H1 (cell line): ENCODE measurements at regions not wholly inside any gene's neighbourhood (a gene's known extent, or its start where the extent isn't known, plus 50 kb on each side); places are given as distances from the start of the nearest gene placed in this dataset.

Experiments used
- CTCF ChIA-PET: fragments of 300-600 bp; sonication (Branson Sonifier 250); formaldehyde crosslinking; loops from one replicate; lab custom pipeline; 2021; ENCODE audit not compliant: partially characterized antibody; lab: Charles Lee
- POLR2A ChIA-PET: fragments of 300-600 bp; sonication (Branson Sonifier 250); formaldehyde crosslinking; loops from one replicate; lab custom pipeline; 2021; ENCODE audit warnings: inconsistent platforms; ENCODE audit not compliant: partially characterized antibody; lab: Charles Lee
- DNase-seq, 2 experiments: peaks; one replicate each; pipeline versions ENCODE4 v3.0.0 to v3.0.0-alpha.2; 2010 to 2022; ENCODE audit warnings: low spot score in 2 of 2, low read depth in 1 of 2, mixed read lengths in 1 of 2
- FAIRE-seq: peaks from 2 replicates; lab custom pipeline; 2011; peaks lifted over from hg19 to GRCh38; lab: Jason Lieb, UNC
- H2AFZ ChIP-seq: 2 replicates; pipeline ENCODE4 v1.8.1; 2012; ENCODE audit warnings: low read length, inconsistent platforms
- H2AK5ac ChIP-seq: 2 replicates; pipeline ENCODE4 v1.6.1; 2013; ENCODE audit warnings: low read depth, low read length
- H2BK120ac ChIP-seq: replicated peaks from 2 replicates; pipeline ENCODE3; 2013; ENCODE audit warnings: low read depth, low read length, inconsistent platforms
- H2BK12ac ChIP-seq: 2 replicates; pipeline ENCODE4 v1.6.1; 2013; ENCODE audit warnings: low read depth, low read length
- H2BK15ac ChIP-seq: 2 replicates; pipeline ENCODE4 v1.6.1; 2013; ENCODE audit warnings: low read length
- H2BK20ac ChIP-seq: 2 replicates; pipeline ENCODE4 v1.6.1; 2013; ENCODE audit warnings: low read length
- H2BK5ac ChIP-seq: 2 replicates; pipeline ENCODE4 v1.6.1; 2013; ENCODE audit warnings: low read depth, low read length
- H3K14ac ChIP-seq: 2 replicates; pipeline ENCODE4 v1.6.1; 2013; ENCODE audit warnings: inconsistent platforms; ENCODE audit not compliant: insufficient read length
- H3K18ac ChIP-seq: 2 replicates; pipeline ENCODE4 v1.6.1; 2013; ENCODE audit warnings: low read length; ENCODE audit errors: extremely low read depth
- H3K23ac ChIP-seq: 2 replicates; pipeline ENCODE4 v1.6.1; 2013; ENCODE audit warnings: inconsistent platforms; ENCODE audit not compliant: insufficient read length
- H3K23me2 ChIP-seq: 2 replicates; pipeline ENCODE4 v1.6.1; 2013; ENCODE audit warnings: low read depth, low read length
- H3K27ac ChIP-seq: 2 replicates; pipeline ENCODE4 v1.6.1; 2011; ENCODE audit warnings: low read depth, low read length, inconsistent platforms
- H3K27me3 ChIP-seq, 4 experiments: replicated peaks in 1 of 4; 1 replicate in 1 of 4; 2 replicates in 3 of 4; pipeline versions ENCODE4 v1.6.1 to v1.8.1; 2011 to 2013; ENCODE audit warnings: low read length in 3 of 4, mild to moderate bottlenecking in 3 of 4, inconsistent platforms in 2 of 4, mixed read lengths in 2 of 4, moderate library complexity in 1 of 4; ENCODE audit not compliant: control insufficient read depth in 3 of 4, insufficient read depth in 3 of 4; ENCODE audit errors: extremely low read depth in 1 of 4
- H3K36me3 ChIP-seq, 4 experiments: 2 replicates each; pipeline versions ENCODE4 v1.6.1 to v1.8.1; 2011 to 2013; ENCODE audit warnings: mild to moderate bottlenecking in 4 of 4, low read length in 3 of 4, moderate library complexity in 2 of 4, control low read depth in 1 of 4, inconsistent platforms in 1 of 4; ENCODE audit not compliant: insufficient read depth in 4 of 4, control insufficient read depth in 2 of 4
- H3K4ac ChIP-seq: replicated peaks from 2 replicates; pipeline ENCODE3; 2013; ENCODE audit warnings: low read length, low read depth, mixed read lengths, inconsistent platforms; ENCODE audit not compliant: insufficient read length
- H3K4me1 ChIP-seq, 4 experiments: replicated peaks in 1 of 4; 1 replicate in 1 of 4; 2 replicates in 3 of 4; pipeline versions ENCODE4 v1.6.1 to v1.8.1; 2011 to 2013; ENCODE audit warnings: low read length in 3 of 4, inconsistent platforms in 2 of 4, mixed read lengths in 1 of 4; ENCODE audit not compliant: insufficient read depth in 4 of 4, control insufficient read depth in 3 of 4
- H3K4me2 ChIP-seq, 2 experiments: 2 replicates each; pipeline versions ENCODE4 v1.6.1 to v1.8.1; 2011 to 2013; ENCODE audit warnings: low read depth in 2 of 2, low read length in 2 of 2, control low read depth in 1 of 2, inconsistent platforms in 1 of 2, mild to moderate bottlenecking in 1 of 2; ENCODE audit not compliant: insufficient read depth in 1 of 2
- H3K4me3 ChIP-seq, 4 experiments: fragments of 200-600, 300-600 bp in 1 of 4; sonication (generic), shearing (Covaris generic), sonication (Bioruptor Twin) in 1 of 4; 2 replicates each; pipeline versions ENCODE4 v1.5.1 to v1.8.1; 2011 to 2016; ENCODE audit warnings: low read length in 4 of 4, low read depth in 3 of 4, control low read depth in 2 of 4, inconsistent platforms in 2 of 4, mild to moderate bottlenecking in 2 of 4, mixed read lengths in 1 of 4, moderate library complexity in 1 of 4; ENCODE audit not compliant: insufficient read depth in 2 of 4; ENCODE audit errors: extremely low read depth in 1 of 4
- H3K56ac ChIP-seq: replicated peaks from 2 replicates; pipeline ENCODE3; 2013; ENCODE audit warnings: low read depth, mild to moderate bottlenecking, mixed read lengths, low read length, inconsistent platforms; ENCODE audit not compliant: insufficient read length
- H3K79me1 ChIP-seq: 2 replicates; pipeline ENCODE4 v1.6.1; 2013; ENCODE audit warnings: low read depth, low read length, control low read depth
- H3K79me2 ChIP-seq, 2 experiments: 2 replicates each; pipeline versions ENCODE4 v1.6.1 to v1.8.1; 2012 to 2013; ENCODE audit warnings: low read length in 2 of 2, mild to moderate bottlenecking in 2 of 2, inconsistent platforms in 1 of 2; ENCODE audit not compliant: insufficient read depth in 2 of 2, control insufficient read depth in 1 of 2
- H3K9ac ChIP-seq, 4 experiments: replicated peaks in 1 of 4; 1 replicate in 1 of 4; 2 replicates in 3 of 4; pipeline versions ENCODE4 v1.6.1 to v1.8.1; 2011 to 2013; ENCODE audit warnings: low read depth in 3 of 4, low read length in 3 of 4, control low read depth in 2 of 4, mild to moderate bottlenecking in 2 of 4, moderate library complexity in 2 of 4, inconsistent platforms in 1 of 4; ENCODE audit errors: extremely low read depth in 1 of 4
- H3K9me3 ChIP-seq, 2 experiments: 2 replicates each; pipeline versions ENCODE4 v1.6.1 to v1.8.1; 2012 to 2013; ENCODE audit warnings: mild to moderate bottlenecking in 2 of 2, moderate library complexity in 2 of 2, control low read depth in 1 of 2, inconsistent platforms in 1 of 2, low read depth in 1 of 2, low read length in 1 of 2, mixed read lengths in 1 of 2; ENCODE audit not compliant: insufficient read depth in 2 of 2
- H4K20me1 ChIP-seq, 2 experiments: replicated peaks in 1 of 2; 2 replicates each; pipeline versions ENCODE3 to v1.8.1; 2011 to 2013; ENCODE audit warnings: inconsistent platforms in 2 of 2, low read length in 2 of 2, mild to moderate bottlenecking in 1 of 2; ENCODE audit not compliant: insufficient read depth in 2 of 2, control insufficient read depth in 1 of 2
- H4K5ac ChIP-seq: 2 replicates; pipeline ENCODE4 v1.6.1; 2013; ENCODE audit warnings: low read length, low read depth, mixed read lengths, inconsistent platforms; ENCODE audit not compliant: insufficient read length
- H4K8ac ChIP-seq: 2 replicates; pipeline ENCODE4 v1.8.0; 2013; ENCODE audit warnings: mild to moderate bottlenecking, moderate library complexity, low read length, inconsistent platforms; ENCODE audit not compliant: insufficient read depth; ENCODE audit errors: extremely low read depth
- H4K91ac ChIP-seq: replicated peaks from 2 replicates; pipeline ENCODE3; 2013; ENCODE audit warnings: low read length, mixed read lengths, inconsistent platforms; ENCODE audit not compliant: insufficient read length
- CHD1 ChIP-seq: IDR thresholded peaks from 2 replicates; pipeline ENCODE4 v1.6.1; 2012; ENCODE audit warnings: low read depth, low read length, improper control_type of control experiment
- HDAC2 ChIP-seq, 2 experiments: fragments of 300-600 bp in 1 of 2; sonication (generic) in 1 of 2; IDR thresholded peaks; 2 replicates each; pipeline ENCODE4 v1.6.1; 2011 to 2012; ENCODE audit warnings: low read depth in 2 of 2, low read length in 2 of 2, mild to moderate bottlenecking in 2 of 2, moderate library complexity in 2 of 2, borderline replicate concordance in 1 of 2, inconsistent platforms in 1 of 2
- KDM5A ChIP-seq: fragments of 200-600 bp; IDR thresholded peaks from 2 replicates; pipeline ENCODE4 v1.7.1; 2012; ENCODE audit warnings: mild to moderate bottlenecking, low read length, inconsistent platforms, mixed read lengths
- RAD21 ChIP-seq, 2 experiments: IDR thresholded peaks in 1 of 2; conservative IDR thresholded peaks in 1 of 2; 2 replicates each; pipeline ENCODE4 v1.6.1; 2011; ENCODE audit warnings: low read depth in 2 of 2, low read length in 2 of 2, improper control_type of control experiment in 1 of 2, inconsistent platforms in 1 of 2, mild to moderate bottlenecking in 1 of 2, moderate library complexity in 1 of 2
- RBBP5 ChIP-seq: IDR thresholded peaks from 2 replicates; pipeline ENCODE4 v1.7.1; 2012; ENCODE audit warnings: low read depth, mild to moderate bottlenecking, inconsistent platforms, low read length, moderate library complexity, borderline replicate concordance
- SP1 ChIP-seq: IDR thresholded peaks from 2 replicates; pipeline ENCODE4 v1.6.1; 2011; ENCODE audit warnings: low read depth, low read length
- WGBS, 2 experiments: shearing (Covaris generic) in 1 of 2; methylation state at CpG; one replicate each; pipeline versions ENCODE4 v1.1.6 to v1.1.7; 2013 to 2015; ENCODE audit warnings: low lambda C conversion rate in 2 of 2, mixed read lengths in 2 of 2, inconsistent platforms in 1 of 2, low coverage in 1 of 2, missing lambda C conversion rate in 1 of 2; ENCODE audit not compliant: insufficient replicate concordance in 2 of 2, insufficient coverage in 1 of 2, insufficient read length in 1 of 2; ENCODE audit errors: extremely low coverage in 1 of 2, missing lambda C conversion rate in 1 of 2; 5-methylcytosine and 5-hydroxymethylcytosine counted together

- ChIA-PET CTCF (no interaction called here), POLR2A (interaction anchor here (0.5 kb wide), 1 partner anchor 99 kb away, joined by 4 read pairs; no protein-coding TSS in a partner anchor)
- Histone ChIP-seq H3K23ac (no peak overlapping the region), H3K4me1 (peaks cover 0 to 4% (median 0%) of the 10 kb centered on the region in 4 experiments; a peak in 2 of 7 replicates), H3K56ac (no peak overlapping the region), H3K9me3 (peaks cover 2 to 7% of the 10 kb centered on the region in 2 experiments; a peak in 3 of 4 replicates), H2AK5ac (no peak overlapping the region), H4K91ac (no peak overlapping the region), H3K9ac (no peak overlapping the region), H4K8ac (no peak overlapping the region), H3K23me2 (no peaks in the 10 kb centered on the region; the same call in 1 of the 2 replicates), H2BK15ac (no peak overlapping the region), H2BK120ac (peak overlapping the region; percentile 62), H4K5ac (no peak overlapping the region), H2BK12ac (no peak overlapping the region), H3K4me2 (peak overlapping the region in 1 of 2 experiments; percentile 2; a peak in 1 of 4 replicates), H2BK5ac (peak overlapping the region; percentile 63; the same call in 1 of the 2 replicates), H3K14ac (no peak overlapping the region), H3K36me3 (no peaks in the 10 kb centered on the region), H3K4me3 (0 out of 8 replicates have a peak overlapping the region, but pooled peaks of 2 of the 4 experiments have one; percentile 6 to 7), H3K27ac (no peak overlapping the region), H3K79me1 (no peaks in the 10 kb centered on the region), H3K4ac (no peak overlapping the region), H3K18ac (no peak overlapping the region), H3K27me3 (no peaks in the 10 kb centered on the region), H2AFZ (no peak overlapping the region), H2BK20ac (no peak overlapping the region), H3K79me2 (no peaks in the 10 kb centered on the region), H4K20me1 (no peaks in the 10 kb centered on the region)
- 22% methylated on average over 2 of the region's 2 CpGs; no CpG with 5 or more reads in 1 of the 2 experiments for WGBS, 2 experiments
- peak; percentile 81 for FAIRE-seq
- DNase-seq: no peak
- TF ChIP-seq HDAC2 (IDR thresholded peaks at IDR 0.05; ENCODE audit: borderline replicate concordance in 1 of 2, low read depth in 2 of 2, low read length in 2 of 2): peak; percentile 42 to 81; a peak in 1 of 4 replicates
- no peak for TF ChIP-seq SP1
- no peak; a peak in 1 of 4 replicates for TF ChIP-seq RAD21 (IDR thresholded peaks at IDR 0.05 in 1 of 2, conservative IDR thresholded peaks at IDR 0.05 in 1 of 2; ENCODE audit: low read depth in 2 of 2, low read length in 2 of 2)
- TF ChIP-seq CHD1: no peak
- no peak for TF ChIP-seq KDM5A
- no peak for TF ChIP-seq RBBP5
These were observed 513.6 kb upstream of the LRRTM4 start for GRCh38 chr2:78035804-78036203.
